ENCODE measurements at regions not wholly inside any gene's neighbourhood (a gene's known extent, or its start where the extent isn't known, plus 50 kb on each side); places are given as distances from the start of the nearest gene placed in this dataset.

- no peak for DNase-seq
Measured at GRCh38 chr7:157467496-157468212, 130.8 kb downstream of the DNAJB6 start.

DNA sequence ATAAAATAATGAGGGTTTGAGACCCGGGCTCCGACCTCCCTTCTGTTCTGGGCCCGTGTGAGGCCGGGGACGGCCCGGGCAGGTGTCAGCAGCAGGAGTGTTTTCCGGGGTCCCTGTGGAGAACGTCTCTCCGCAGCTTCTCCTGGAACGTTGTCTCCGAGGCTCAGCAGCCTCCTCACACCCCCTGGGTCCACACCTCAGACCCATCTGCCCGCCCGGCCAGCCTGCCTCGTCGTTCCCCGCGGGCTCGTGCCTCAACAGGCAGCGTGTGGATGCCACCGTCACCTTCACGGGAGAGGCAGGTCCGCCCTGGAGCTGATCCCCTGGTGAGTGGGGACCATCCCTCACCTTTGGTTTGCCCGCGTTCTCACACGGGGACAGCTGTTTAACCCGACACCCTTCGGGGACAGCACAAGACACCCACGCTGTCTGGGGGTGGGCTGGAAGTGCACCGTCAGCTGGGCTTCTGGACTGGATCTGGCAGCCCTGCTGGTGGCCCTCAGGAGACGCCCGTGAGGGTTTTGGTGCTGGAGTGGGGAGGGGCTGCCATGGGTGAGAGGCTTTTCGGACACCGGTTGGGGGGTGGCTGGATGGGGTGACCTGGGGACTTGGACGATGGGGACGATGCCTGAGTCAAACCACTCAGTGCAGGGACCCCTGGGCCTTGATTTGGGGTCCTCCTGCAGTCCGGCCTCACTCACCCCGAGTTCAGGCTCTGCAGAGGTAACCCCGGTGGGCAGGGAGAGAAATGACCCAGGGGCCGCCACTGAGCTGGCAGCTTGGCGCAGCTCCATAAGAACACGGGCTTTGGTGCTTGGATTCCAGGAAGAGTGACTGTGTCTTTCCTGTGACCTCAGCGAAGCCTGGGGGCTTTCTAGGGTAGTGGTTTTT is 131.7 kb downstream of the DNAJB6 start:
- DNase-seq = no peak

- no peak for DNase-seq
Measured at GRCh38 chr7:157469181-157470016, 132.6 kb downstream of the DNAJB6 start.

DNA sequence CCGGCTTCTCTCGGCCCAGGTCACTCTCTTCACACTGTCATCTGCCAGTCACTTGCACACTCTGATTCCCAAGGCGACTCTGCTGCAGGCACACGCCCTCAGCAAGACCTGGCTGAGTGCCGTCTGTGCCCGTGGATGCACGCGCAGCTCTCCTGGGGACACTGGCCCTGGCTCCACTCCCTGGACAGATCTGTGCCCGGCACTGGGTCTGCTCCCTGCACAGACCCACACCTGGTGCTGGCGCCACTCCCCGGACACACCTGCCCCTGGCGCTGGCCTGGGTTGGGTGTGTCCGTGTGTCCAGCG is 133.2 kb downstream of the DNAJB6 start:
- no peak for DNase-seq

DNA sequence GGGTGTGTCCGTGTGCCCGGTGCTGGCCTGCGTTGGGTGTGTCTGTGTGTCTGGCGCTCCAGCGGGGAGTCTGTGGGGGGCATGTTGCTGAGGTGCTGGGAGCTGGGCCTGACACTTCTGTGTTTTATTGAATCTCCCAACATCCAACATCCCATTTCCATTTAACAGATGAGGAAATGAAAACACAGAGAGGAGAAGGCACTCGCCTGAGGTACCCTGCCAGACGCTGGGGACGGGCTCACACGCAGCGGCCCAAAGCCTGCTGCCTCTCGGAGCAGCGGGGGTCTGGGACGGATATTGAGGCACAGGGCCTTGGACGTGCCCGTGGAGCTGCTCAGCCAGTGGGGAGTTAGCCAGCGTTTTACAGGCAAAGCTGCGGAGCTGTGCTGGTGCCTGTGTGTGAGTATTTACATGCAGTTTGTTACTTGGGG is 133.9 kb downstream of the DNAJB6 start:
- DNase-seq = no peak

DNA sequence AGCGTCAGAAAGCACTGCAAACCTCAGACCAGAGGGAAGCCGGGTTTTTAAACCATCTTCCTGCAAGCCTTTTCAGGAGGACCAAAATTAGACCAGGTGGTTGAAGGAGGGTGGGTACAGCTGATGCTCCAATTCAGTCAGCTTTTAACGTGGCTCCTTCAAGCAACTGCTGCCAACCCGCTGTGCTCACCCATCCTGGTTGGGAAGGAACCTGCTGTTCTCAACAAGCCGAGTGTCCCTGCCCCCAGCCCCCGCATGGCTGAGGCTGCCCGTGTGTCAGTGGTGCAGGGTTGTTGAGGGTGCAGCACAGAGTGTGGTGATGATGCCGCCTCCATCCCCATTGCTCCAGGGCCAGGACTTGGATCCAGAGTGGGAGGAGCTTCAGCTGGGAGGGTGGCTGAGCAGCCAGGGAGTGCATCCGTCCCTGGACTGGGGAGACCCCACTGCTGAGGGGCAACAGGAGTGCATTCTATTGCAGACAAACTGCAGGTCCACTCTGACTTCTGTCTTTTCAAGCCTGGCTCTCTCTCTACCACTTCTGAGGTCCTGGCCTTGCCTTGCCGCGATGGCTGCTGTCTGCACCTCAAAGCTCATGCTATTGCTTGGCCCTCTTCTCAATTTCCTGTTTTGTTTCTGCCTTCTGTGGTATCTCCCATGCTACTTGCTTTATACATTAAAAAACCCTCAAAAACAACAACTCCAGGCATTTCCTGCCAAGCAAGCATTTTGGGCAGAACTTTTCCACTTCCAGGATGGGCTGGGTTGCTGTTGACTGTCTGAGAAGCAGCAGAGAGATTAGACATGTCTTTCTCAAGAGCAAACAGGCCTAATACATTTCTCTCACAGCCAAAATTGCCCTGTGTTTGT is 134.7 kb downstream of the DNAJB6 start:
- no peak for DNase-seq

DNA sequence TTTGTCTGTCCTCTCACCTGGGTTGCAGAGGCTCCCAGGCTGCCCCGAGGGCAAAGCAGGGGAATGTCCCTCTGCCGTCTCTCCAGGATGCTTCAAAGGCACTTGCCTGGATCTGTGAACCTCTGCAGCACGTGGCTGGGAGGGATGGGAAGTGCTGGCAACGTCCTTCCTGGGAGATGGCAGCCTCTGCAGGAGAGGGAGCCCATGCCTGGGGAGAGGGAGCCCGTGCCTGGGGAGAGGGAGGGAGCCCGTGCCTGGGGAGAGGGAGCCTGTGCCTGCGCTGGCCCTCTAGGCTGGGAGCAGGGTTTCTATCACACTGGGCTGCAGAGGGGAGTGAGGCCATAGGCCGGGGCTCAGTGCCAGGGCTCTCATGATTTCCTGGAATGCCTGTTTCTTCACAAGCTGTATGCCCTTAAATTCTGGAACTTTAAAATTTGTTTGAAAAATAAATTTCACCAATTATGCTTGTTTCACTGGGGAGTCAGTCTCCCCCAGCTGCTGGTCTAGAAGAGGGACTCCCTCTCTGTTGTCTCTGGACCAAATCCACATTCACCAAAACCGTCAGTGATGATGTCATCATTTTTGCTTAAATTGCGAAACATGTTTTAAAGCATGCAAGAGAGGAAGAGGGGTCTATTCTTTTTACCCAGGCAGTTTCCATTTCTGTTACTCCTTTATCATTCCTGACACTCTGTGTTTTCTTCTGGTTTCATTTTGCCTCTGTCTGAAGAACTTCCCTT is 135.7 kb downstream of the DNAJB6 start:
- DNase-seq = no peak

- DNase-seq = no peak
Measured at GRCh38 chr7:157473051-157473569, 136.3 kb downstream of the DNAJB6 start.

GRCh38 chr7:157474685-157475084 is 137.9 kb downstream of the DNAJB6 start:
- peak; percentile 68 for DNase-seq

- no peak for DNase-seq
Measured at GRCh38 chr7:157475095-157475494, 138.3 kb downstream of the DNAJB6 start.

GRCh38 chr7:157475601-157476000 is 138.8 kb downstream of the DNAJB6 start:
- no peak for DNase-seq

DNA sequence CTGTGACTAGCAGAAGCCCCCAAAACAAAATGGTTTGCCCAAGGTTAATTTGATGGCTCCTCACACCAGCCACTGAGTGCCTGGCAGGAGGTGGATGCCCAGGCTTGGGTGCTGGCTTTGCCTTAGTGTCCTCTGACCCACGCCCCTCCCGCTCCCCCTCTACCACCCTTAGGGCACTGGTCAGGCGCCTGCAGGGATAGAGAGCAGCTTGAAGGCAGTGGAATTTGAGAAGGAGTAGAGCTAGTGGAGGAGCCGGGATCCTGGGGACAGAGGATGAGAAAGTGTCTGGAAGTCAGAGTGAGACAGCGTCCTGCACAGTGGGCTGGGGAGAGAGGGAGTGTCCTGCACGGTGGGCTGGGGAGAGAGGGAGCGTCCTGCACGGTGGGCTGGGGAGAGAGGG is 139.4 kb downstream of the DNAJB6 start:
- DNase-seq = peak; percentile 51

DNA sequence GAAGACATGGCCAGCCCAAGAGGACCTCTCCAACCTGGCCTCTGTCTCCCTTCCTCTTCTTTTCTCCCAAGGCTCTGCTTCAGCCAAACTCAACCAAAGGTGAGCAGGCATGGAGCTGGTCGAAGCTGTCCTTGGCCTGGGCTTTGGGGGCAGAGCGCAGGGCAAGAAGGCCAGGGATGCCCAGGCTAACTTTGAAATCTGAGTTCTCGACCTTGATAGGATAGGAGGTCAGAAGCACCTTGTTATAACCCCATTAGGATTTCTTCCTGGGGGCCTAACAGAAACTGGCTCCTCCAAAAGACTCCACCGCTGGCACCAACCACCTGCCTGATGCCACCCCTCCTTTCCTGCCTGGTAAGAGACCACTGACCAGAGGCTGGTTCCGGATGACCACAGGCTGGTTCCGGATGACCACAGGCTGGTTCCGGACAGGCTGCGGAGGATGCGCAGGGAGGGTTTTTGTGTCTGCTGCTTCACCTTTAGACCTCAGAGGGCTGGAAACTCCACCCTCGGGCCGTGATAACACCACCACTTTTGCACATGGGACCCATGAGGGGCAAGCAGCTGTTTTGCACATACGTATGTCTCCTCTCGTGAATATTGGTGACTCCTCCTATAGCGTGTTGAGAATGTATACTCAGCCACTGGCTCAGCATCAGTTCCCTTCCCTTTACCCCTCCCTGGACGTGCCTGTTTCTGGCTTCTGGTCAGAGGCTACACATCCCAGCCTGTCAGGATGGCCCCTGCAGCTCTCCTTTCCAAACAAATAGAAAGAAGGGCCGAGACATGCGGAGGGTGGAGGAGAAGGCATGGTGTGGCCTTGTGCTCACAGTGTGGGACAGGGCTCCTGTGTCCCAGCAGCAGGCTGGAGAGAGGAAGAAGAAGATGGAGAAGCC is 140.1 kb downstream of the DNAJB6 start:
- peak; percentile 57 for DNase-seq

- DNase-seq = peak; percentile 58
Measured at GRCh38 chr7:157477550-157478212, 140.9 kb downstream of the DNAJB6 start.

- peak; percentile 54 for DNase-seq
Measured at GRCh38 chr7:157478611-157479010, 141.8 kb downstream of the DNAJB6 start.

DNA sequence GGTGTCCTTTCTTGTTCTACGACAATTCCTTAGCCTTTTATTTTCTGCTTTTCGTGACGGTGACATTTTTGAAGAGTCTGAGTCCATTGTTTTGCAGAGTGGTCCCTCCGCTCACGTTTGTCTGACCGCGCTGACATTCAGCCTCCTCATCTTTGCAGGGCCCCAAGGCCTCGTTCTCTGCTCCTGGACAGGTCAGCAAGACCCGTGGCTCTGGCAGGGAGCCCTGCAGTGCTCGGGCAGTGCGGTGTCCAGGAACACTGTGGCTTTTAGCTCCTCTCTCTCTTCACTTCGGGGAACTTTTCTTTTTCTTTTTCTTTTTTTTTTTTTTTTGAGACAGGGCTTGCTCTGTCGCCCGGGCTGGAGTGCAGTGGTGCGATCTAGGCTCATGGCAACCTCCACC is 142.5 kb downstream of the DNAJB6 start:
- peak; percentile 40 for DNase-seq

GRCh38 chr7:157480371-157481050 is 143.7 kb downstream of the DNAJB6 start:
- peak; percentile 44 for DNase-seq

DNA sequence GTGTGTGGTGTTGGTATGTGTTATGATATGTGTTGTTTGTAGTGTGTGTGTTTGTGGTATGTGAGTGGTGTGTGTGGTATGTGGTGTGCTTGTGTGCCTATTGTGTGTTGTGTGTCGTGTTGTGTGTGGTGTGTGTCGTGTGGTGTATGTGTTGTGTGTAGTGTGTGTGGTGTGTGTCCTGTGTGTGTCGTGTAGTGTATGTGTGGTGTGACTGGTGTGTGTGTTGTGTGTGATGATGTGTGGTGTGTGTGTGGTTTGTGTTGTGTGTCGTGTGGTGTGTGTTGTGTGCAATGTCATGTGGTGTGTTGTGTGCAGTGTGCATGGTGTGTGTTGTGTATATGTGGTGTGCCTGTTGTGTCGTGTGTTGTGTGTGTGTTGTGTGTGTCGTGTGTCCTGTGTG is 144.6 kb downstream of the DNAJB6 start:
- no peak for DNase-seq

DNA sequence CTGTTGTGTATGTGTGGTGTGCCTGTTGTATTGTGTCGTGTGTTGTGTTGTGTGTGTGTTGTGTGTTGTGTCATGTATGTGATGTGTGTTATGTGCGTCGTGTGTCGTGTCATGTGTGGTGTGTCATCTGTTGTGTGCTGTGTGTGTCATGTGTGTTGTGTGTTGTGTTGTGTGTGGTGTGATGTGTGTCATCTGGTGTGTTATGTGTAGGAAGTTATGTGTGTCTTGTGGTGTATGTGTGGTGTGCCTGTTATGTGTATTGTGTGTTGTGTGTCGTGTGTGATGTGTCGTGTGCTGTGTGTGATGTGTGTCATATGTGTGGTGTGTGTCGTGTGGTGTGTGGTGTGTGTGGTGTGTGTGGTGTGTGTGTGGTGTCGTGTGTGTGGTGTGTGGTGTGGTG is 145.2 kb downstream of the DNAJB6 start:
- DNase-seq = no peak

Measured in activated CD8-positive, alpha-beta memory T cell treated with anti-CD3 and anti-CD28 coated beads for 24 hours (primary cell).